Upper lobe of left lung (tissue), 6 donors: ENCODE measurements at regions not wholly inside any gene's neighbourhood (a gene's known extent, or its start where the extent isn't known, plus 50 kb on each side); places are given as distances from the start of the nearest gene placed in this dataset.

Source experiments
- ATAC-seq, 2 donors: fragments of 200-7000 bp; cut with Tn5 transposase; one replicate each; pipeline ENCODE4 v1.9.1; 2022; ENCODE audit warnings: mild to moderate bottlenecking in 2 of 2, moderate library complexity in 2 of 2; ENCODE audit not compliant: low FRiP score in 2 of 2
- DNase-seq, 2 donors: peaks; one replicate each; pipeline ENCODE4 v3.0.0-alpha.2; 2019 to 2020
- H3K27ac ChIP-seq, 4 donors: fragments of 200-600 bp; sonication (generic); one replicate each; pipeline ENCODE4 v1.5.1; 2016 to 2019
- H3K27me3 ChIP-seq, 4 donors: fragments of 200-600 bp; sonication (generic); one replicate each; pipeline ENCODE4 v1.5.1; 2017 to 2019
- H3K36me3 ChIP-seq, 4 donors: fragments of 200-600 bp; sonication (generic); one replicate each; pipeline ENCODE4 v1.5.1; 2016 to 2019
- H3K4me1 ChIP-seq, 4 donors: fragments of 200-600 bp; sonication (generic); one replicate each; pipeline ENCODE4 v1.5.1; 2018 to 2019
- H3K4me3 ChIP-seq, 4 donors: fragments of 200-600 bp; sonication (generic); one replicate each; pipeline ENCODE4 v1.5.1; 2017 to 2019; ENCODE audit warnings: mild to moderate bottlenecking in 2 of 4, moderate library complexity in 1 of 4
- H3K9me3 ChIP-seq, 4 donors: fragments of 200-600 bp; sonication (generic); one replicate each; pipeline ENCODE4 v1.5.1; 2018 to 2019
- EP300 ChIP-seq, 4 donors: sonication (generic); formaldehyde crosslinking; IDR thresholded peaks; one replicate each; pipeline ENCODE4 v1.5.1; 2017; ENCODE audit warnings: antibody characterized with exemption in 4 of 4, control low read depth in 2 of 4
- POLR2A ChIP-seq, 4 donors: fragments of 450-650 bp; IDR thresholded peaks; one replicate each; pipeline ENCODE4 v1.5.1; 2016 to 2017; ENCODE audit warnings: antibody characterized with exemption in 4 of 4, mild to moderate bottlenecking in 2 of 4
- POLR2AphosphoS5 ChIP-seq, 2 donors: sonication (generic); formaldehyde crosslinking; IDR thresholded peaks; one replicate each; pipeline ENCODE4 v1.5.1; 2017; ENCODE audit warnings: antibody characterized with exemption in 2 of 2
- WGBS, 2 donors: methylation state at CpG; one replicate each; pipeline ENCODE4 v1.1.5; 2017 to 2018; 5-methylcytosine and 5-hydroxymethylcytosine counted together
- TF ChIP-seq, protein P1 (sequence below), 6 experiments: fragments of 450-650 bp in 4 of 6; fragments of 200-600 bp in 2 of 6; sonication (generic) in 2 of 6; IDR thresholded peaks; one replicate each; pipeline ENCODE4 v1.5.1; 2016 to 2019; ENCODE audit warnings: antibody characterized with exemption in 6 of 6
- donor health status: DM: no; HTN: no; CAD: no; lungs with moderate emphysema.
- donor health status: DM: no; HTN: yes; CAD: no; lungs with severe emphysema.

DNA sequence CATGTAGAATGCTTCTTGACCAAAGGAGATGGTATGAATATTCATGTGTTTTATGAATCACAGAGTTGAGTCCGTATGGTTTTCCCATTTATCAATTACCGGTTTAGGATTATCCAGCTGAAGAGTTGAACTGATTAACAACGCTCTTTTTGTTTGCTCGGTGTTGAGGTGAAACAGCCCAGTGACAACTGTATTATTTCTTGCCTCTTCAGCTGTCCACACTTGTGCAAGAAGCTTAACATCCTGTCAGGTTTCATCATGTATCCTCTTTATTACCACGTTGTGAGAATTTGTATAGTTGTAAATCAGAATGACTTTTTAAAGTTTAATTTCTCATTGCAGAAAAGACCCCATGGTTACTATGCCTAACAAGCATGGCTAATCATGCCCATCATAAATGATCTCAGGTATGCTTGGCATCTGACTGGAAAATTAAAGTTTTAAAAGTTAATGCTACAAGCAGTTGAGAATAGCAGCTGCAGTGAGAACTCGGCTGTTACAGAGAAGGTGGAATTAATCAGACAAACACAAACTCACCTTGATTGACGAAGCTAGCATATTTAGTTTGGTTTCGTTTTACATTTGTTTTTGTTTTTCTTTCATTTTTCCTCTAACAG is 563.2 kb upstream of the ADGRL2 start:
- ATAC-seq = no peak
- no peak for DNase-seq
- no peaks in the 10 kb centered on the region for H3K9me3 ChIP-seq
- H3K27ac ChIP-seq = peak overlapping the region in 2 of 4 donors; percentile 18 to 25
- H3K27me3 ChIP-seq = no peaks in the 10 kb centered on the region
- peak overlapping the region; percentile 0 to 43 (median 16) for H3K4me3 ChIP-seq
- TF ChIP-seq POLR2A (IDR thresholded peaks at IDR 0.05) (no peak), POLR2AphosphoS5 (IDR thresholded peaks at IDR 0.05) (no peak), EP300 (IDR thresholded peaks at IDR 0.05) (no peak)
- TF ChIP-seq, protein P1, sequence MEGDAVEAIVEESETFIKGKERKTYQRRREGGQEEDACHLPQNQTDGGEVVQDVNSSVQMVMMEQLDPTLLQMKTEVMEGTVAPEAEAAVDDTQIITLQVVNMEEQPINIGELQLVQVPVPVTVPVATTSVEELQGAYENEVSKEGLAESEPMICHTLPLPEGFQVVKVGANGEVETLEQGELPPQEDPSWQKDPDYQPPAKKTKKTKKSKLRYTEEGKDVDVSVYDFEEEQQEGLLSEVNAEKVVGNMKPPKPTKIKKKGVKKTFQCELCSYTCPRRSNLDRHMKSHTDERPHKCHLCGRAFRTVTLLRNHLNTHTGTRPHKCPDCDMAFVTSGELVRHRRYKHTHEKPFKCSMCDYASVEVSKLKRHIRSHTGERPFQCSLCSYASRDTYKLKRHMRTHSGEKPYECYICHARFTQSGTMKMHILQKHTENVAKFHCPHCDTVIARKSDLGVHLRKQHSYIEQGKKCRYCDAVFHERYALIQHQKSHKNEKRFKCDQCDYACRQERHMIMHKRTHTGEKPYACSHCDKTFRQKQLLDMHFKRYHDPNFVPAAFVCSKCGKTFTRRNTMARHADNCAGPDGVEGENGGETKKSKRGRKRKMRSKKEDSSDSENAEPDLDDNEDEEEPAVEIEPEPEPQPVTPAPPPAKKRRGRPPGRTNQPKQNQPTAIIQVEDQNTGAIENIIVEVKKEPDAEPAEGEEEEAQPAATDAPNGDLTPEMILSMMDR (IDR thresholded peaks at IDR 0.05) = no peak
- no peaks in the 10 kb centered on the region for H3K36me3 ChIP-seq
- WGBS, 2 donors = 35 to 38% methylated on average over 8 of the region's 8 CpGs
- H3K4me1 ChIP-seq = peaks cover 0 to 4% (median 2%) of the 10 kb centered on the region in 4 donors

DNA sequence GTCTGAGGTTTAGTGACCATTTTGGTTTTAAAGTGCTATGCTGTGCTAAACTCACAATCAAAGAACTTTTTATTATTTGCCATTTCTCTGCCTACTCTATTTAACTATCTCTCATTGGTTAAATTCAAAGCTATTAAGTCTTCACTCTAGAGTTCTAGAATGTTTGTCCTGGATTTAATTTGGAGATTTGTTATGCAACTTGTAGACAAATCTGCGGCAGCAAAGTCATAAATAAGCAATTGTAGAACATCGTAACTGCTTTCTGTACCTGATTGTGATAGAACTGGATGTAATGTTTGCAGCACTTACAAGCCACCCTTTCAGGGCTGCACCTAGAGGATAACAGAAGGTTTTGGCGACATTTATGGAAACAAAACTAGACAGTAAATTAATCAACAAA is 566.5 kb upstream of the ADGRL2 start:
- peaks cover 0 to 9% (median 5%) of the 10 kb centered on the region in 4 donors for H3K4me1 ChIP-seq
- DNase-seq = no peak
- H3K4me3 ChIP-seq = no peak overlapping the region
- no peak for ATAC-seq
- WGBS, 2 donors = 79 to 83% methylated on average over 3 of the region's 3 CpGs
- TF ChIP-seq EP300 (IDR thresholded peaks at IDR 0.05) = no peak
- TF ChIP-seq POLR2AphosphoS5 (IDR thresholded peaks at IDR 0.05) = no peak
- H3K9me3 ChIP-seq = no peaks in the 10 kb centered on the region
- H3K36me3 ChIP-seq = no peaks in the 10 kb centered on the region
- no peak overlapping the region for H3K27ac ChIP-seq
- no peaks in the 10 kb centered on the region for H3K27me3 ChIP-seq

DNA sequence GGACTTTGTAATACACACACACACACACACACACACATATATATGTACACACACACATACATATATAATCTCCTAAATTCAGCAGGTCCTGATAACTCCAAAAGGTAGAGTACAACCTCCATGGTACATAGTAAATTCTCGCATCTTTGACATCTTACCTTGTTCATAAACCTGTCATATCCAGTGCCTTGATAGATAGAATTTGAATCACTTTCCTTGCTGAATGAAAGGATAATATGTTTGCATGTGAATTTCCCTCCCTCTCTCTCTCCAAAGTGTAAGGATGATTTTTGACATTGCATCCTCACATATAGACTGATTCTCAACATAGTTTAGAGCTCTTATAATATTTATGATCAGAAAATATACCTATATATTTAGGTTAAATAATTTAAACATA is 567.1 kb upstream of the ADGRL2 start:
- Histone ChIP-seq H3K36me3 (no peaks in the 10 kb centered on the region), H3K27me3 (no peaks in the 10 kb centered on the region), H3K9me3 (no peaks in the 10 kb centered on the region), H3K4me3 (no peak overlapping the region), H3K4me1 (peaks cover 0 to 9% (median 5%) of the 10 kb centered on the region in 4 donors), H3K27ac (no peak overlapping the region)
- WGBS, 2 donors = 100% methylated on average over 1 of the region's 1 CpG
- ATAC-seq = no peak
- TF ChIP-seq POLR2AphosphoS5 (IDR thresholded peaks at IDR 0.05) = no peak
- TF ChIP-seq, protein P1 (IDR thresholded peaks at IDR 0.05) = no peak
- no peak for TF ChIP-seq POLR2A (IDR thresholded peaks at IDR 0.05)
- no peak for TF ChIP-seq EP300 (IDR thresholded peaks at IDR 0.05)
- no peak for DNase-seq

DNA sequence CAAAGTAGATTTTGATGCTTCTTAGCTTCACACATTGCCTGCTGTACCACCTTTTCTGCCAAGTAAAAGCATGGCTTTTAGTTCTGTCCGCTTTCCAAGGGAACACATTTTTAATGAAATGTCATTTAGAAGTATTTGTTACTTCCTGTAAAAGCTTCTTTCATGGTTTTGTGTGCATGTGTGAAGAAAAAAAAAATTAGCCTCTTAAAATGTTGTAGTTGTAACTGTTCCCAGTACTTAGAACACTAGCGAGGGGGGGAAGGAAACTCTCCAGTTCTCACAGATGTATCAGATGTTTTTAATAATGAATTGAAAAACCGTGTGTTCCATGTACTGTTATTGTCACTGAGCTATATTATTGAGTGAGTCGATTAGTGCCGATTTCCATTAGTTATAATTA is 568.3 kb upstream of the ADGRL2 start:
- DNase-seq (no peak), ATAC-seq (no peak)
- 25 to 29% methylated on average over 5 of the region's 5 CpGs for WGBS, 2 donors
- H3K4me1 ChIP-seq = peaks cover 0 to 5% (median 2%) of the 10 kb centered on the region in 4 donors
- no peaks in the 10 kb centered on the region for H3K27me3 ChIP-seq
- TF ChIP-seq EP300 (IDR thresholded peaks at IDR 0.05) (no peak), POLR2A (IDR thresholded peaks at IDR 0.05) (no peak), POLR2AphosphoS5 (IDR thresholded peaks at IDR 0.05) (no peak)
- TF ChIP-seq, protein P1 (IDR thresholded peaks at IDR 0.05) = no peak
- no peak overlapping the region for H3K4me3 ChIP-seq
- H3K27ac ChIP-seq = no peak overlapping the region
- H3K36me3 ChIP-seq = no peaks in the 10 kb centered on the region
- no peaks in the 10 kb centered on the region for H3K9me3 ChIP-seq

DNA sequence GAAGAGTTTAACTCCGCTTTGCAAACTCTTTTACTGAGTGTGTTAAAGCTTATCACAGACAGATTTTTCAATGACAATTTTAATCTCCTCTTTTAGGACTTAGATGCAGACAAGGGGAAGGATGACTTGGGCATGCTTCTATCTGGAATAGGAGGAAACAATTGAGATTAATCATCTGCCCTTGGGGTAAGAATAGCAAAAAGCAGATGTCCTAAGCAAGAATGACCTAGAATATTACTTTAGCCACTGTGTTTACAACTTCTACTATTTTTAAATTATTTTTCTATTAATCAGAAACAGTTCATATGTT is 569.0 kb upstream of the ADGRL2 start:
- H3K27me3 ChIP-seq = no peaks in the 10 kb centered on the region
- H3K36me3 ChIP-seq = no peaks in the 10 kb centered on the region
- no peak overlapping the region for H3K27ac ChIP-seq
- DNase-seq = no peak
- peaks cover 0 to 5% (median 2%) of the 10 kb centered on the region in 4 donors for H3K4me1 ChIP-seq
- H3K4me3 ChIP-seq = no peak overlapping the region
- no peaks in the 10 kb centered on the region for H3K9me3 ChIP-seq
- 81 to 86% methylated on average over 1 of the region's 1 CpG for WGBS, 2 donors
- TF ChIP-seq POLR2AphosphoS5 (IDR thresholded peaks at IDR 0.05) (no peak), POLR2A (IDR thresholded peaks at IDR 0.05) (no peak), EP300 (IDR thresholded peaks at IDR 0.05) (no peak)
- TF ChIP-seq, protein P1 (IDR thresholded peaks at IDR 0.05) = no peak
- ATAC-seq = no peak
